ENCODE measurements at regions not wholly inside any gene's neighbourhood (a gene's known extent, or its start where the extent isn't known, plus 50 kb on each side); places are given as distances from the start of the nearest gene placed in this dataset.

GRCh38 chrX:20521222-20521621 is 254.5 kb upstream of the RPS6KA3 start:
- no peak for TF ChIP-seq POLR2A (IDR thresholded peaks at IDR 0.05)
- TF ChIP-seq, protein P1, sequence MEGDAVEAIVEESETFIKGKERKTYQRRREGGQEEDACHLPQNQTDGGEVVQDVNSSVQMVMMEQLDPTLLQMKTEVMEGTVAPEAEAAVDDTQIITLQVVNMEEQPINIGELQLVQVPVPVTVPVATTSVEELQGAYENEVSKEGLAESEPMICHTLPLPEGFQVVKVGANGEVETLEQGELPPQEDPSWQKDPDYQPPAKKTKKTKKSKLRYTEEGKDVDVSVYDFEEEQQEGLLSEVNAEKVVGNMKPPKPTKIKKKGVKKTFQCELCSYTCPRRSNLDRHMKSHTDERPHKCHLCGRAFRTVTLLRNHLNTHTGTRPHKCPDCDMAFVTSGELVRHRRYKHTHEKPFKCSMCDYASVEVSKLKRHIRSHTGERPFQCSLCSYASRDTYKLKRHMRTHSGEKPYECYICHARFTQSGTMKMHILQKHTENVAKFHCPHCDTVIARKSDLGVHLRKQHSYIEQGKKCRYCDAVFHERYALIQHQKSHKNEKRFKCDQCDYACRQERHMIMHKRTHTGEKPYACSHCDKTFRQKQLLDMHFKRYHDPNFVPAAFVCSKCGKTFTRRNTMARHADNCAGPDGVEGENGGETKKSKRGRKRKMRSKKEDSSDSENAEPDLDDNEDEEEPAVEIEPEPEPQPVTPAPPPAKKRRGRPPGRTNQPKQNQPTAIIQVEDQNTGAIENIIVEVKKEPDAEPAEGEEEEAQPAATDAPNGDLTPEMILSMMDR (IDR thresholded peaks at IDR 0.05 in 8 of 11, conservative IDR thresholded peaks at IDR 0.05 in 3 of 11), result no peak

Measured in spleen (tissue), 7 donors.